Chondrocyte (in vitro differentiated cells): ENCODE measurements at regions not wholly inside any gene's neighbourhood (a gene's known extent, or its start where the extent isn't known, plus 50 kb on each side); places are given as distances from the start of the nearest gene placed in this dataset.

Source experiments
- DNase-seq: peaks from one replicate; pipeline ENCODE4 v3.0.0; 2021; ENCODE audit warnings: mixed read lengths, low spot score
- H3K27ac Mint-ChIP-seq: one replicate; pipeline ENCODE4 v1.8.0; 2021; ENCODE audit warnings: mild to moderate bottlenecking, moderate library complexity, mixed read lengths; ENCODE audit not compliant: unreplicated experiment
- H3K27me3 Mint-ChIP-seq: 2 replicates; pipeline ENCODE4 v1.8.0; 2021; ENCODE audit warnings: low read depth, mixed read lengths
- H3K36me3 Mint-ChIP-seq: 2 replicates; pipeline ENCODE4 v1.8.0; 2021; ENCODE audit warnings: low read depth, mixed read lengths
- H3K4me1 Mint-ChIP-seq: 2 replicates; pipeline ENCODE4 v1.8.0; 2021; ENCODE audit warnings: low read depth, mild to moderate bottlenecking, mixed read lengths
- H3K4me3 Mint-ChIP-seq: one replicate; pipeline ENCODE4 v1.8.0; 2021; ENCODE audit warnings: mild to moderate bottlenecking, moderate library complexity, mixed read lengths; ENCODE audit not compliant: unreplicated experiment
- H3K9me3 Mint-ChIP-seq: 2 replicates; pipeline ENCODE4 v1.8.0; 2021; ENCODE audit warnings: low read depth, mixed read lengths
- CTCF ChIP-seq: fragments of 200-600 bp; sonication (generic); IDR thresholded peaks from 2 replicates; pipeline ENCODE4 v1.5.0; 2021; ENCODE audit warnings: antibody characterized with exemption, mild to moderate bottlenecking, moderate library complexity

DNA sequence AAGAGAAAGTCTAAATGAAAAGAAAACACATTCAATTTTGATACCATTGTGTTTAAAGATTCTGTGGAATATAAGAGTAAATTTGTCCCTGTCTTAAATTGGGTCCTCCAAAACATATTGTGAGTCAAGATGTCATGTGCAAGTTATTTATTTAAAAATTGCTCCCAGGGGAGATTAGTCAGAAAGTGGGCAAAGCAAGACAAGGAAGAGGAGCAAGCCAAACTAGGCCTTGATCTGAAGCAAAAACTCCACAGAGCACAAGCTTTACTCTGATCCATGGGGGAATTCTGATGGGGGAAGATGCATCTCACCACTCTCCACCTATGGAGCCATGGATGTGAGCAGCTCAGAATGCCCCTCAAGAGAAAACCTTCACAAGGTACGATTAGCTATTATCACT lies 342.8 kb upstream of the IL12A start:
- DNase-seq: no peak
- no peak overlapping the region for H3K27ac Mint-ChIP-seq
- H3K4me3 Mint-ChIP-seq: no peak overlapping the region
- H3K9me3 Mint-ChIP-seq: no peaks in the 10 kb centered on the region
- peaks cover 11% of the 10 kb centered on the region for H3K4me1 Mint-ChIP-seq
- no peaks in the 10 kb centered on the region for H3K27me3 Mint-ChIP-seq
- TF ChIP-seq CTCF: no peak
- peaks cover 2% of the 10 kb centered on the region for H3K36me3 Mint-ChIP-seq

DNA sequence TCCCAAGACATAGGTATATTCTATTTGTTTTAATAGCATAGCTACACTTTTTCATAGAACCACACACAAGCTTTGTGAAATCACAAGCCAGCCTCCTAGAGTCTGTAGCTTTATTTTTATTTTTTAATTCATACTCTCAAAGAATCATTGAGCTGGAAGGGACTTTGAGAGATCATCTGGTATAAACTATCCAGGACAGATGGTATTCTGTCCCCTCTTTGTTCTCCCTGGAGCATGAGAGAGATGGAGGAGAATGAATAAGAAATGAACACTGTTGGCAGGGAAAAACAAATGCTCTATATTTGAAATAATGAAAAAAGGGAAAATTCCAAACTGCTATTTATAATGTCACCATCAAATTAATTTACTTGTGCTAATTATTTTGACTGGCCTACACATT lies 338.7 kb upstream of the IL12A start:
- Mint-ChIP-seq H3K4me1 (peaks cover 11% of the 10 kb centered on the region), H3K27ac (no peak overlapping the region), H3K36me3 (no peaks in the 10 kb centered on the region), H3K27me3 (no peaks in the 10 kb centered on the region), H3K9me3 (no peaks in the 10 kb centered on the region), H3K4me3 (no peak overlapping the region)
- no peak for DNase-seq
- TF ChIP-seq CTCF: no peak

DNA sequence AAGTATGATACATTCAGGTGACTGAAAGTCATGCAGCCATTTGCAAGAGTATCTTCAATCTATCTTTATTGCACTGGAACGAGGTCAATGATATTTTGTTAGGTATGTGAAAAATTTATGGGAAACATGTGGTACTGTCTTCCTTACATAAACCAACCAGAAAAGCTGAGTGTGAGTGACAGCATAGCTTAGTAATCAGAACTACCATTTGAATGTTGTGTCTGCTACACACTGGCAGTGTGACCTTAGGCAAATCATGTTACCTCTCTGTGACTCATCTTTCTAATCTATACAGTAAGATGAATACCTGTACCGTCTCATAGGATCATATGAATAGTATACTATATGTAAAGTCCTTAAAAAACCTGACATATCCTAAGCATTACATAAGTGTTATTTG lies 337.9 kb upstream of the IL12A start:
- Mint-ChIP-seq H3K4me3 (no peak overlapping the region), H3K9me3 (no peaks in the 10 kb centered on the region), H3K27me3 (no peaks in the 10 kb centered on the region), H3K4me1 (peaks cover 8% of the 10 kb centered on the region), H3K36me3 (no peaks in the 10 kb centered on the region), H3K27ac (no peak overlapping the region)
- TF ChIP-seq CTCF: no peak
- no peak for DNase-seq

- Mint-ChIP-seq H3K36me3 (no peaks in the 10 kb centered on the region), H3K27ac (no peak overlapping the region), H3K27me3 (no peaks in the 10 kb centered on the region), H3K9me3 (no peaks in the 10 kb centered on the region), H3K4me1 (peaks cover 4% of the 10 kb centered on the region), H3K4me3 (no peak overlapping the region)
- TF ChIP-seq CTCF: no peak
- no peak for DNase-seq
Observed at GRCh38 chr3:159652452-159652851, 336.2 kb upstream of the IL12A start.

DNA sequence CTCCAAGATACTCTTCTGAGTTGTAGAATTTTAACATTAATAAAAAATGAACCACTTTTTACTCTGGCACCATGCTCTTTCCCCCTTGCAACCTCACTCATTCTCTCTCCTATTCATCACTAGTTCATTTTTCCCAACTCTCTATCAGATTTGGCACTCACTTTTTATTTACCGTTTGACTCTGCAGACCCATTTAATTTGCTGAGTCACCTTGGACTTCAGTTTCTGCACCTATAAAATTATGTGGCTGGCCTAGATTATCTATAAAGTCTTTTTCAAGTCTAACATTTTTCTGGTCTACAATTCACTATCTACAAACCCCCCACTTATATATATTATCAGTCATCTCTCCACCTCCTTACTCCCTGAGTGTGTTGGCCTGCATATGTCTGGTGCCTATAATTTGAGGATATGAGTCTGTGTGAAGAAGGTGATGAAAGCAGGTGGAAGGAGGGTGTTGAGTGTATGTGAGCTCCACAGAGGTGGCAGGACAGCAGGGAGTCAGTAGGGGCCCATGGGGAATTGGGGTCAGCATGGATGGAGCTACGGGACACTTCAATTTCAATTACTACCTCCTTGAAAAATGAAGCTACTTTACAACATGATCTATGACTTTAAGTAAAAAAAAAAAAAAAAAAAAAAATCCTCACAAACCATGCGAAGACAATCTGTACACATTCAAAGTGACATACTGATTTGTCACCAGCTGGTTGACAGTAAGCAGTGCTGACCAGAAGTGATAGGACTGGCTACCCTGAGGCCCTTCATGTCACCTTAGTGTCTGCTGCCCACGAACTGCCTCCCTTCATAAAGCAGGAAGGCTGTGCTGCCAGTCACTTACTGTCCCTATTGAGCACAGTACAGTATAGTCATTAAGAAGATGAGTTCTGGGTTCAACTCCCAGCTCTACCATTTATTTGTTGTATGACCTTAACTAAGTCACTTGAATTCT lies 334.2 kb upstream of the IL12A start:
- TF ChIP-seq CTCF: no peak
- no peak overlapping the region for H3K27ac Mint-ChIP-seq
- no peak overlapping the region for H3K4me3 Mint-ChIP-seq
- no peaks in the 10 kb centered on the region for H3K9me3 Mint-ChIP-seq
- no peaks in the 10 kb centered on the region for H3K36me3 Mint-ChIP-seq
- no peak for DNase-seq
- H3K27me3 Mint-ChIP-seq: no peaks in the 10 kb centered on the region
- H3K4me1 Mint-ChIP-seq: peaks cover 4% of the 10 kb centered on the region
